ENCODE measurements at regions not wholly inside any gene's neighbourhood (a gene's known extent, or its start where the extent isn't known, plus 50 kb on each side); places are given as distances from the start of the nearest gene placed in this dataset.

GRCh38 chr16:79267781-79268180 lies 332.8 kb downstream of the MAF start:
- ChIA-PET CTCF (no interaction called here), POLR2A (no interaction called here)
- DNase-seq (ENCODE audit: extremely low spot score), result no peak

GRCh38 chr16:79267146-79267545 lies 333.4 kb downstream of the MAF start:
- no peak for TF ChIP-seq CTCF (IDR thresholded peaks at IDR 0.05; ENCODE audit: control extremely low read depth, extremely low read depth, low read depth, missing control alignments)
- ChIA-PET POLR2A (no interaction called here), CTCF (no interaction called here)
- no peak for DNase-seq (ENCODE audit: extremely low spot score)

More at GRCh38 chr16:79267781-79268180, 332.8 kb downstream of the MAF start:
- TF ChIP-seq CTCF (IDR thresholded peaks at IDR 0.05; ENCODE audit: control extremely low read depth, extremely low read depth, low read depth, missing control alignments), result no peak

- ChIA-PET POLR2A (no interaction called here), CTCF (no interaction called here)
- DNase-seq (ENCODE audit: extremely low spot score), result no peak
- TF ChIP-seq CTCF (IDR thresholded peaks at IDR 0.05; ENCODE audit: control extremely low read depth, extremely low read depth, low read depth, missing control alignments), result no peak
Observed at GRCh38 chr16:79265701-79266100, 334.8 kb downstream of the MAF start.

GRCh38 chr16:79265196-79265595 lies 335.3 kb downstream of the MAF start:
- ChIA-PET POLR2A (no interaction called here), CTCF (no interaction called here)
- no peak for DNase-seq (ENCODE audit: extremely low spot score)
- no peak for TF ChIP-seq CTCF (IDR thresholded peaks at IDR 0.05; ENCODE audit: control extremely low read depth, extremely low read depth, low read depth, missing control alignments)

- POLR2A ChIA-PET, result no interaction called here
Observed at GRCh38 chr16:79264237-79265109, 336.1 kb downstream of the MAF start.

GRCh38 chr16:79263425-79263824 lies 337.1 kb downstream of the MAF start:
- ChIA-PET POLR2A (no interaction called here), CTCF (no interaction called here)
- no peak for DNase-seq (ENCODE audit: extremely low spot score)
- TF ChIP-seq CTCF (IDR thresholded peaks at IDR 0.05; ENCODE audit: control extremely low read depth, extremely low read depth, low read depth, missing control alignments), result no peak

More at GRCh38 chr16:79264237-79265109, 336.1 kb downstream of the MAF start:
- TF ChIP-seq CTCF (IDR thresholded peaks at IDR 0.05; ENCODE audit: control extremely low read depth, extremely low read depth, low read depth, missing control alignments), result no peak
- no peak for DNase-seq (ENCODE audit: extremely low spot score)
- CTCF ChIA-PET, result no interaction called here
